K562 (cell line): ENCODE measurements at regions not wholly inside any gene's neighbourhood (a gene's known extent, or its start where the extent isn't known, plus 50 kb on each side); places are given as distances from the start of the nearest gene placed in this dataset.

Experiments used
- ARID2 ChIP-seq: fragments of 450-650 bp; IDR thresholded peaks from 2 replicates; pipeline ENCODE4 v1.6.1; 2017; ENCODE audit warnings: antibody characterized with exemption, mild to moderate bottlenecking
- CREM ChIP-seq: IDR thresholded peaks from 2 replicates; pipeline ENCODE4 v1.6.1; 2014; ENCODE audit warnings: antibody characterized with exemption, low read depth
- CTCF ChIP-seq, 3 experiments: IDR thresholded peaks in 2 of 3; conservative IDR thresholded peaks in 1 of 3; 2 replicates each; pipeline ENCODE4 v1.5.1; 2011 to 2012; ENCODE audit warnings: low read length in 3 of 3, mild to moderate bottlenecking in 3 of 3, control low read depth in 2 of 3, improper control_type of control experiment in 1 of 3, inconsistent platforms in 1 of 3, low read depth in 1 of 3, mixed read lengths in 1 of 3, moderate library complexity in 1 of 3; ENCODE audit not compliant: insufficient read depth in 2 of 3
- GABPA ChIP-seq: fragments of 200-800 bp; sonication (Bioruptor generic); conservative IDR thresholded peaks from 2 replicates; pipeline ENCODE4 v1.6.1; 2016; ENCODE audit warnings: low read depth, missing genetic modification characterization, missing compliant biosample characterization
- GATA2 ChIP-seq: sonication (generic); formaldehyde crosslinking; IDR thresholded peaks from 2 replicates; pipeline ENCODE4 v1.4.0; 2020; ENCODE audit warnings: mild to moderate bottlenecking, missing genetic modification reagents
- KAT2B ChIP-seq: IDR thresholded peaks from one replicate; pipeline ENCODE4 v1.6.1; 2012; ENCODE audit warnings: low read depth, mild to moderate bottlenecking, control low read depth, inconsistent platforms, low read length, moderate library complexity
- KDM4B ChIP-seq, 2 experiments: fragments of 450-650 bp in 1 of 2; sonication (generic) in 1 of 2; IDR thresholded peaks; 2 replicates each; pipeline ENCODE4 v1.6.1; 2016 to 2017; ENCODE audit warnings: borderline replicate concordance in 2 of 2, antibody characterized with exemption in 1 of 2, low read depth in 1 of 2, mild to moderate bottlenecking in 1 of 2
- KLF13 ChIP-seq: fragments of 450-650 bp; IDR thresholded peaks from 2 replicates; pipeline ENCODE4 v1.6.1; 2016; ENCODE audit warnings: missing genetic modification characterization, low read depth, mild to moderate bottlenecking, missing compliant biosample characterization, moderate library complexity, borderline replicate concordance
- KLF6 ChIP-seq: fragments of 250-450 bp; sonication (Bioruptor Pico); IDR thresholded peaks from 2 replicates; pipeline ENCODE4 v1.4.0; 2020; ENCODE audit warnings: mild to moderate bottlenecking, moderate library complexity, borderline replicate concordance
- MAFK ChIP-seq: IDR thresholded peaks from 2 replicates; pipeline ENCODE4 v1.6.1; 2011; ENCODE audit warnings: low read length, improper control_type of control experiment
- RFX1 ChIP-seq: fragments of 450-650 bp; IDR thresholded peaks from 2 replicates; pipeline ENCODE4 v1.6.1; 2016; ENCODE audit warnings: mild to moderate bottlenecking, moderate library complexity
- TAF1 ChIP-seq: IDR thresholded peaks from 2 replicates; pipeline ENCODE4 v1.6.1; 2011; ENCODE audit warnings: mild to moderate bottlenecking, low read length, moderate library complexity; ENCODE audit not compliant: insufficient read depth, control insufficient read depth, severe bottlenecking; ENCODE audit errors: extremely low read depth
- ZEB2 ChIP-seq: fragments of 450-650 bp; IDR thresholded peaks from 2 replicates; pipeline ENCODE4 v1.6.1; 2016
- ZNF311 ChIP-seq: fragments of 250-450 bp; sonication (Bioruptor Pico); IDR thresholded peaks from 2 replicates; pipeline ENCODE4 v1.4.0; 2020; ENCODE audit warnings: mild to moderate bottlenecking, moderate library complexity

- TF ChIP-seq KAT2B (no peak), CTCF (IDR thresholded peaks at IDR 0.05 in 2 of 3, conservative IDR thresholded peaks at IDR 0.05 in 1 of 3; ENCODE audit: insufficient read depth in 2 of 3, low read depth in 1 of 3, low read length in 3 of 3) (no peak), KLF13 (no peak), MAFK (no peak), KDM4B (IDR thresholded peaks at IDR 0.05; ENCODE audit: borderline replicate concordance in 2 of 2, low read depth in 1 of 2) (no peak), ZNF311 (no peak), TAF1 (no peak), KLF6 (CRISPR knock-in tag) (no peak), RFX1 (no peak), ZEB2 (no peak), GABPA (tag) (no peak), ARID2 (no peak), CREM (no peak), GATA2 (no peak)
Observed at GRCh38 chr11:127338380-127339259, 338.1 kb upstream of the KIRREL3 start.
